H1 (cell line): ENCODE measurements at regions not wholly inside any gene's neighbourhood (a gene's known extent, or its start where the extent isn't known, plus 50 kb on each side); places are given as distances from the start of the nearest gene placed in this dataset.

Source experiments
- CTCF ChIA-PET: fragments of 300-600 bp; sonication (Branson Sonifier 250); formaldehyde crosslinking; loops from one replicate; lab custom pipeline; 2021; ENCODE audit not compliant: partially characterized antibody; lab: Charles Lee
- POLR2A ChIA-PET: fragments of 300-600 bp; sonication (Branson Sonifier 250); formaldehyde crosslinking; loops from one replicate; lab custom pipeline; 2021; ENCODE audit warnings: inconsistent platforms; ENCODE audit not compliant: partially characterized antibody; lab: Charles Lee
- DNase-seq, 2 experiments: peaks; one replicate each; pipeline versions ENCODE4 v3.0.0 to v3.0.0-alpha.2; 2010 to 2022; ENCODE audit warnings: low spot score in 2 of 2, low read depth in 1 of 2, mixed read lengths in 1 of 2
- FAIRE-seq: peaks from 2 replicates; lab custom pipeline; 2011; peaks lifted over from hg19 to GRCh38; lab: Jason Lieb, UNC
- H2AFZ ChIP-seq: 2 replicates; pipeline ENCODE4 v1.8.1; 2012; ENCODE audit warnings: low read length, inconsistent platforms
- H2AK5ac ChIP-seq: 2 replicates; pipeline ENCODE4 v1.6.1; 2013; ENCODE audit warnings: low read depth, low read length
- H2BK120ac ChIP-seq: replicated peaks from 2 replicates; pipeline ENCODE3; 2013; ENCODE audit warnings: low read depth, low read length, inconsistent platforms
- H2BK12ac ChIP-seq: 2 replicates; pipeline ENCODE4 v1.6.1; 2013; ENCODE audit warnings: low read depth, low read length
- H2BK15ac ChIP-seq: 2 replicates; pipeline ENCODE4 v1.6.1; 2013; ENCODE audit warnings: low read length
- H2BK20ac ChIP-seq: 2 replicates; pipeline ENCODE4 v1.6.1; 2013; ENCODE audit warnings: low read length
- H2BK5ac ChIP-seq: 2 replicates; pipeline ENCODE4 v1.6.1; 2013; ENCODE audit warnings: low read depth, low read length
- H3K14ac ChIP-seq: 2 replicates; pipeline ENCODE4 v1.6.1; 2013; ENCODE audit warnings: inconsistent platforms; ENCODE audit not compliant: insufficient read length
- H3K18ac ChIP-seq: 2 replicates; pipeline ENCODE4 v1.6.1; 2013; ENCODE audit warnings: low read length; ENCODE audit errors: extremely low read depth
- H3K23ac ChIP-seq: 2 replicates; pipeline ENCODE4 v1.6.1; 2013; ENCODE audit warnings: inconsistent platforms; ENCODE audit not compliant: insufficient read length
- H3K23me2 ChIP-seq: 2 replicates; pipeline ENCODE4 v1.6.1; 2013; ENCODE audit warnings: low read depth, low read length
- H3K27ac ChIP-seq: 2 replicates; pipeline ENCODE4 v1.6.1; 2011; ENCODE audit warnings: low read depth, low read length, inconsistent platforms
- H3K27me3 ChIP-seq, 4 experiments: replicated peaks in 1 of 4; 1 replicate in 1 of 4; 2 replicates in 3 of 4; pipeline versions ENCODE4 v1.6.1 to v1.8.1; 2011 to 2013; ENCODE audit warnings: low read length in 3 of 4, mild to moderate bottlenecking in 3 of 4, inconsistent platforms in 2 of 4, mixed read lengths in 2 of 4, moderate library complexity in 1 of 4; ENCODE audit not compliant: control insufficient read depth in 3 of 4, insufficient read depth in 3 of 4; ENCODE audit errors: extremely low read depth in 1 of 4
- H3K36me3 ChIP-seq, 4 experiments: 2 replicates each; pipeline versions ENCODE4 v1.6.1 to v1.8.1; 2011 to 2013; ENCODE audit warnings: mild to moderate bottlenecking in 4 of 4, low read length in 3 of 4, moderate library complexity in 2 of 4, control low read depth in 1 of 4, inconsistent platforms in 1 of 4; ENCODE audit not compliant: insufficient read depth in 4 of 4, control insufficient read depth in 2 of 4
- H3K4ac ChIP-seq: replicated peaks from 2 replicates; pipeline ENCODE3; 2013; ENCODE audit warnings: low read length, low read depth, mixed read lengths, inconsistent platforms; ENCODE audit not compliant: insufficient read length
- H3K4me1 ChIP-seq, 4 experiments: replicated peaks in 1 of 4; 1 replicate in 1 of 4; 2 replicates in 3 of 4; pipeline versions ENCODE4 v1.6.1 to v1.8.1; 2011 to 2013; ENCODE audit warnings: low read length in 3 of 4, inconsistent platforms in 2 of 4, mixed read lengths in 1 of 4; ENCODE audit not compliant: insufficient read depth in 4 of 4, control insufficient read depth in 3 of 4
- H3K4me2 ChIP-seq, 2 experiments: 2 replicates each; pipeline versions ENCODE4 v1.6.1 to v1.8.1; 2011 to 2013; ENCODE audit warnings: low read depth in 2 of 2, low read length in 2 of 2, control low read depth in 1 of 2, inconsistent platforms in 1 of 2, mild to moderate bottlenecking in 1 of 2; ENCODE audit not compliant: insufficient read depth in 1 of 2
- H3K4me3 ChIP-seq, 4 experiments: fragments of 200-600, 300-600 bp in 1 of 4; sonication (generic), shearing (Covaris generic), sonication (Bioruptor Twin) in 1 of 4; 2 replicates each; pipeline versions ENCODE4 v1.5.1 to v1.8.1; 2011 to 2016; ENCODE audit warnings: low read length in 4 of 4, low read depth in 3 of 4, control low read depth in 2 of 4, inconsistent platforms in 2 of 4, mild to moderate bottlenecking in 2 of 4, mixed read lengths in 1 of 4, moderate library complexity in 1 of 4; ENCODE audit not compliant: insufficient read depth in 2 of 4; ENCODE audit errors: extremely low read depth in 1 of 4
- H3K56ac ChIP-seq: replicated peaks from 2 replicates; pipeline ENCODE3; 2013; ENCODE audit warnings: low read depth, mild to moderate bottlenecking, mixed read lengths, low read length, inconsistent platforms; ENCODE audit not compliant: insufficient read length
- H3K79me1 ChIP-seq: 2 replicates; pipeline ENCODE4 v1.6.1; 2013; ENCODE audit warnings: low read depth, low read length, control low read depth
- H3K79me2 ChIP-seq, 2 experiments: 2 replicates each; pipeline versions ENCODE4 v1.6.1 to v1.8.1; 2012 to 2013; ENCODE audit warnings: low read length in 2 of 2, mild to moderate bottlenecking in 2 of 2, inconsistent platforms in 1 of 2; ENCODE audit not compliant: insufficient read depth in 2 of 2, control insufficient read depth in 1 of 2
- H3K9ac ChIP-seq, 4 experiments: replicated peaks in 1 of 4; 1 replicate in 1 of 4; 2 replicates in 3 of 4; pipeline versions ENCODE4 v1.6.1 to v1.8.1; 2011 to 2013; ENCODE audit warnings: low read depth in 3 of 4, low read length in 3 of 4, control low read depth in 2 of 4, mild to moderate bottlenecking in 2 of 4, moderate library complexity in 2 of 4, inconsistent platforms in 1 of 4; ENCODE audit errors: extremely low read depth in 1 of 4
- H3K9me3 ChIP-seq, 2 experiments: 2 replicates each; pipeline versions ENCODE4 v1.6.1 to v1.8.1; 2012 to 2013; ENCODE audit warnings: mild to moderate bottlenecking in 2 of 2, moderate library complexity in 2 of 2, control low read depth in 1 of 2, inconsistent platforms in 1 of 2, low read depth in 1 of 2, low read length in 1 of 2, mixed read lengths in 1 of 2; ENCODE audit not compliant: insufficient read depth in 2 of 2
- H4K20me1 ChIP-seq, 2 experiments: replicated peaks in 1 of 2; 2 replicates each; pipeline versions ENCODE3 to v1.8.1; 2011 to 2013; ENCODE audit warnings: inconsistent platforms in 2 of 2, low read length in 2 of 2, mild to moderate bottlenecking in 1 of 2; ENCODE audit not compliant: insufficient read depth in 2 of 2, control insufficient read depth in 1 of 2
- H4K5ac ChIP-seq: 2 replicates; pipeline ENCODE4 v1.6.1; 2013; ENCODE audit warnings: low read length, low read depth, mixed read lengths, inconsistent platforms; ENCODE audit not compliant: insufficient read length
- H4K8ac ChIP-seq: 2 replicates; pipeline ENCODE4 v1.8.0; 2013; ENCODE audit warnings: mild to moderate bottlenecking, moderate library complexity, low read length, inconsistent platforms; ENCODE audit not compliant: insufficient read depth; ENCODE audit errors: extremely low read depth
- H4K91ac ChIP-seq: replicated peaks from 2 replicates; pipeline ENCODE3; 2013; ENCODE audit warnings: low read length, mixed read lengths, inconsistent platforms; ENCODE audit not compliant: insufficient read length
- BRCA1 ChIP-seq: IDR thresholded peaks from 2 replicates; pipeline ENCODE4 v1.6.1; 2012; ENCODE audit warnings: low read depth, low read length, improper control_type of control experiment
- CBX8 ChIP-seq: fragments of 300-800, 300-1000 bp; sonication (generic); IDR thresholded peaks from 2 replicates; pipeline ENCODE4 v1.7.1; 2016; ENCODE audit warnings: low read depth, low read length, borderline replicate concordance
- CHD1 ChIP-seq: IDR thresholded peaks from 2 replicates; pipeline ENCODE4 v1.6.1; 2012; ENCODE audit warnings: low read depth, low read length, improper control_type of control experiment
- EP300 ChIP-seq, 2 experiments: IDR thresholded peaks; 1 replicate in 1 of 2; 2 replicates in 1 of 2; pipeline ENCODE4 v1.6.1; 2011 to 2012; ENCODE audit warnings: low read depth in 2 of 2, low read length in 2 of 2, mild to moderate bottlenecking in 2 of 2, borderline replicate concordance in 1 of 2, inconsistent platforms in 1 of 2, moderate library complexity in 1 of 2
- GTF2F1 ChIP-seq: IDR thresholded peaks from 2 replicates; pipeline ENCODE4 v1.6.1; 2012; ENCODE audit warnings: low read depth, low read length, improper control_type of control experiment, borderline replicate concordance
- JUND ChIP-seq: IDR thresholded peaks from 2 replicates; pipeline ENCODE4 v1.6.1; 2011; ENCODE audit warnings: mild to moderate bottlenecking, improper control_type of control experiment, low read length
- NANOG ChIP-seq: IDR thresholded peaks from 2 replicates; pipeline ENCODE4 v1.6.1; 2011; ENCODE audit warnings: low read length, low read depth, mild to moderate bottlenecking, inconsistent platforms; ENCODE audit not compliant: insufficient read depth, poor library complexity, severe bottlenecking
- NRF1 ChIP-seq: IDR thresholded peaks from 2 replicates; pipeline ENCODE4 v1.6.1; 2011; ENCODE audit warnings: mild to moderate bottlenecking, low read depth, low read length, improper control_type of control experiment
- POLR2AphosphoS5 ChIP-seq: IDR thresholded peaks from 2 replicates; pipeline ENCODE4 v1.6.1; 2011; ENCODE audit warnings: low read depth, low read length
- RBBP5 ChIP-seq: IDR thresholded peaks from 2 replicates; pipeline ENCODE4 v1.7.1; 2012; ENCODE audit warnings: low read depth, mild to moderate bottlenecking, inconsistent platforms, low read length, moderate library complexity, borderline replicate concordance
- TCF12 ChIP-seq: IDR thresholded peaks from 2 replicates; pipeline ENCODE4 v1.6.1; 2011; ENCODE audit warnings: low read depth, mild to moderate bottlenecking, low read length
- ZNF274 ChIP-seq: IDR thresholded peaks from 2 replicates; pipeline ENCODE4 v1.7.0; 2012; ENCODE audit warnings: low read length, borderline replicate concordance; ENCODE audit errors: extremely low read depth
- WGBS, 2 experiments: shearing (Covaris generic) in 1 of 2; methylation state at CpG; one replicate each; pipeline versions ENCODE4 v1.1.6 to v1.1.7; 2013 to 2015; ENCODE audit warnings: low lambda C conversion rate in 2 of 2, mixed read lengths in 2 of 2, inconsistent platforms in 1 of 2, low coverage in 1 of 2, missing lambda C conversion rate in 1 of 2; ENCODE audit not compliant: insufficient replicate concordance in 2 of 2, insufficient coverage in 1 of 2, insufficient read length in 1 of 2; ENCODE audit errors: extremely low coverage in 1 of 2, missing lambda C conversion rate in 1 of 2; 5-methylcytosine and 5-hydroxymethylcytosine counted together
- TF ChIP-seq, protein P1 (sequence below): IDR thresholded peaks from 2 replicates; pipeline ENCODE4 v1.6.1; 2011; ENCODE audit warnings: low read depth, mild to moderate bottlenecking, low read length; ENCODE audit not compliant: insufficient read depth

DNA sequence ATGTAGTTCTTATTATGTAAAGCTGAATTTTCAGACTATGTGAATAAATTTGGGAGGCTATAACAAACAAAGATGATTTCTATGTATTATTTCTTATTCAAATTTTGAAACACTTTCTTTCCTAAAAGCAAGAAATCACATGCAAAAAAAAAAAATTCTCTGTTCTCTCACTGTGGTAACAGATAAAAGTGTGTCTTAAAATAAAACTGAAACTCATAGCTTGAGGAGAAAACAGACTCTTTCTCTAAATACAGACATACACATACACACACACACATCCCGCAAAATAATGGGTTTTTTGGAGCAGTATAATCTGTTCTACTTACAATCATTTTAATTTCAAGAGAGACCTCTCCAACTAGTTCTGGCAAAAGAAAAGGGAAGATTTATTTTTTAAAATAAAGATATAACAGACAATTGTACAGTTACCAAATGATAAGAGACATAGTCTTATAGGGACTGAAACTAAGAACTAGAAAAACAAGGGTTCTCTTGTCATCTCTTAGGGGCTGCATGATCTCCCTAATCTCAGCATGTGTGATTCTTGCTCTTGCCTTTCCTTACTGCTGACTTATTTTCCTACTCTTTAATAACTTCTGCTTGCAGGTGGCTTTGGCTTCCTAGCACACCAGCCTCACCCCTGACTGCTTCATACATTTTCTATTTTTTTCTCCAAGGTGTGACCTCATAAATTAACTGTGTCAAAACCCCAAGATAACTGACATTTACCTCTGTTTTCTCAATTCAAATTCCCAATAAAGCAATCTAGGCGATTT is 483.5 kb upstream of the POT1 start:
- DNase-seq (no peak), FAIRE-seq (no peak)
- Histone ChIP-seq H2BK15ac (no peak overlapping the region), H2AFZ (no peak overlapping the region), H2BK120ac (no peak overlapping the region), H3K4ac (no peak overlapping the region), H4K8ac (no peak overlapping the region), H3K23ac (no peak overlapping the region), H4K5ac (no peak overlapping the region), H3K9me3 (no peaks in the 10 kb centered on the region), H3K18ac (no peak overlapping the region), H2BK5ac (no peak overlapping the region), H3K9ac (no peak overlapping the region), H3K23me2 (no peaks in the 10 kb centered on the region; the same call in 1 of the 2 replicates), H3K4me3 (no peak overlapping the region), H3K4me1 (no peaks in the 10 kb centered on the region), H3K27me3 (no peaks in the 10 kb centered on the region), H2BK12ac (no peak overlapping the region), H4K91ac (no peak overlapping the region), H3K56ac (no peak overlapping the region), H3K4me2 (no peak overlapping the region), H3K79me2 (no peaks in the 10 kb centered on the region), H3K27ac (no peak overlapping the region), H3K79me1 (no peaks in the 10 kb centered on the region), H3K36me3 (no peaks in the 10 kb centered on the region), H4K20me1 (no peaks in the 10 kb centered on the region), H2AK5ac (no peak overlapping the region), H3K14ac (no peak overlapping the region), H2BK20ac (no peak overlapping the region)
- POLR2A ChIA-PET, result no interaction called here
- CTCF ChIA-PET, result interaction anchor here (0.6 to 1.5 kb wide), 2 partner anchors 22 to 134 kb away, joined by 3 read pairs; no protein-coding TSS in a partner anchor
- 92% methylated on average over 2 of the region's 2 CpGs; no CpG with 5 or more reads in 1 of the 2 experiments for WGBS, 2 experiments
- TF ChIP-seq GTF2F1 (no peak), TCF12 (no peak), POLR2AphosphoS5 (no peak), CHD1 (no peak), RBBP5 (no peak), CBX8 (no peak), EP300 (IDR thresholded peaks at IDR 0.05; ENCODE audit: borderline replicate concordance in 1 of 2, low read depth in 2 of 2, low read length in 2 of 2) (no peak), BRCA1 (no peak), NANOG (no peak), NRF1 (no peak), ZNF274 (no peak), JUND (no peak)
- TF ChIP-seq, protein P1, sequence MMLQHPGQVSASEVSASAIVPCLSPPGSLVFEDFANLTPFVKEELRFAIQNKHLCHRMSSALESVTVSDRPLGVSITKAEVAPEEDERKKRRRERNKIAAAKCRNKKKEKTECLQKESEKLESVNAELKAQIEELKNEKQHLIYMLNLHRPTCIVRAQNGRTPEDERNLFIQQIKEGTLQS, result no peak
